ENCODE measurements at regions not wholly inside any gene's neighbourhood (a gene's known extent, or its start where the extent isn't known, plus 50 kb on each side); places are given as distances from the start of the nearest gene placed in this dataset.
"Not testable (repeated sequence)": the region's sequence is repeated elsewhere in the genome, so short reads cannot be mapped to it uniquely, and the experiment has no call there.

DNA sequence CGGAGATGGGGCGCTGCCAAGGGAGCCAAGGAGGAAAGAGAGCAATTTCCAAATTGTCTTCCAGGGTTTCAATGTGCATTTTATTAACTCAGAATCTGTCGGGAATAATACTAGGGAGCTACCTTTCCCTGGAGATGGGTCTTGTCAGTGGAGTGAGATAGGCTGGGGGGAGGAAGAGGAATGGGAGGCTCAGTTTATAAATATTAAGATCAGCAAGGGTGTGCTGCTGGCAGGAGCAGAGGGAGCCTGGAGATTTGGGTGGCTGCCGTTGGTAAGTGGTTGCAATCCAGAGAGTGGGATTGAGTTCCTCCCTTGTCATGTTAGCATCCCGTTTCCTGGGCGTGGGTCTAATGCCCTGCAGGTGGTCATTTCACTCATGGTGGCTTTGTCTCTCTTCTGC, 89.9 kb upstream of the ZNG1F start:
- TF ChIP-seq ESRRB (CRISPR knock-in tag; IDR thresholded peaks at IDR 0.05; ENCODE audit: borderline replicate concordance); EP300 (IDR thresholded peaks at IDR 0.05; ENCODE audit: low read length): not testable (repeated sequence)
- TF ChIP-seq, protein P1, sequence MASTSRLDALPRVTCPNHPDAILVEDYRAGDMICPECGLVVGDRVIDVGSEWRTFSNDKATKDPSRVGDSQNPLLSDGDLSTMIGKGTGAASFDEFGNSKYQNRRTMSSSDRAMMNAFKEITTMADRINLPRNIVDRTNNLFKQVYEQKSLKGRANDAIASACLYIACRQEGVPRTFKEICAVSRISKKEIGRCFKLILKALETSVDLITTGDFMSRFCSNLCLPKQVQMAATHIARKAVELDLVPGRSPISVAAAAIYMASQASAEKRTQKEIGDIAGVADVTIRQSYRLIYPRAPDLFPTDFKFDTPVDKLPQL (IDR thresholded peaks at IDR 0.05; ENCODE audit: extremely low read depth, insufficient read length): not testable (repeated sequence)
